ENCODE measurements at regions not wholly inside any gene's neighbourhood (a gene's known extent, or its start where the extent isn't known, plus 50 kb on each side); places are given as distances from the start of the nearest gene placed in this dataset.

GRCh38 chr18:29879763-29880162 lies 1162.8 kb downstream of the DSC3 start:
- ChIA-PET CTCF (no interaction called here), POLR2A (no interaction called here)
- no peaks in the 10 kb centered on the region for H3K27me3 Mint-ChIP-seq (ENCODE audit: insufficient read depth, unreplicated experiment)
- no peak overlapping the region for H3K4me3 ChIP-seq (ENCODE audit: low read depth, low read length)
- TF ChIP-seq, protein P1, sequence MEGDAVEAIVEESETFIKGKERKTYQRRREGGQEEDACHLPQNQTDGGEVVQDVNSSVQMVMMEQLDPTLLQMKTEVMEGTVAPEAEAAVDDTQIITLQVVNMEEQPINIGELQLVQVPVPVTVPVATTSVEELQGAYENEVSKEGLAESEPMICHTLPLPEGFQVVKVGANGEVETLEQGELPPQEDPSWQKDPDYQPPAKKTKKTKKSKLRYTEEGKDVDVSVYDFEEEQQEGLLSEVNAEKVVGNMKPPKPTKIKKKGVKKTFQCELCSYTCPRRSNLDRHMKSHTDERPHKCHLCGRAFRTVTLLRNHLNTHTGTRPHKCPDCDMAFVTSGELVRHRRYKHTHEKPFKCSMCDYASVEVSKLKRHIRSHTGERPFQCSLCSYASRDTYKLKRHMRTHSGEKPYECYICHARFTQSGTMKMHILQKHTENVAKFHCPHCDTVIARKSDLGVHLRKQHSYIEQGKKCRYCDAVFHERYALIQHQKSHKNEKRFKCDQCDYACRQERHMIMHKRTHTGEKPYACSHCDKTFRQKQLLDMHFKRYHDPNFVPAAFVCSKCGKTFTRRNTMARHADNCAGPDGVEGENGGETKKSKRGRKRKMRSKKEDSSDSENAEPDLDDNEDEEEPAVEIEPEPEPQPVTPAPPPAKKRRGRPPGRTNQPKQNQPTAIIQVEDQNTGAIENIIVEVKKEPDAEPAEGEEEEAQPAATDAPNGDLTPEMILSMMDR (IDR thresholded peaks at IDR 0.05; ENCODE audit: insufficient read depth in 1 of 2, low read depth in 1 of 2, low read length in 1 of 2, severe bottlenecking in 1 of 2, unreplicated experiment in 1 of 2) = no peak
- H3K9me3 ChIP-seq = no peaks in the 10 kb centered on the region
- no peaks in the 10 kb centered on the region for H3K4me1 ChIP-seq
- H3K4me1 Mint-ChIP-seq (ENCODE audit: low read depth, unreplicated experiment) = no peaks in the 10 kb centered on the region
- H3K36me3 Mint-ChIP-seq (ENCODE audit: insufficient read depth, unreplicated experiment) = no peaks in the 10 kb centered on the region
- no TSS peak for BruUV-seq (replicated peaks)
- DNase-seq = no peak
- no peak overlapping the region for H3K27ac Mint-ChIP-seq (ENCODE audit: unreplicated experiment)
- intact Hi-C loops (cut with micrococcal nuclease; ENCODE audit: unreplicated experiment) = no loop called here
- no peaks in the 10 kb centered on the region for H3K9me3 Mint-ChIP-seq (ENCODE audit: unreplicated experiment)
- H3K36me3 ChIP-seq (ENCODE audit: control insufficient read depth, insufficient read depth, low read length) = no peaks in the 10 kb centered on the region
- no peaks in the 10 kb centered on the region for H3K27me3 ChIP-seq (replicated peaks; ENCODE audit: control insufficient read depth, insufficient read depth, low read length)
- H3K4me3 Mint-ChIP-seq (ENCODE audit: unreplicated experiment) = no peak overlapping the region

- H3K27ac Mint-ChIP-seq (ENCODE audit: unreplicated experiment) = no peak overlapping the region
- H3K9me3 Mint-ChIP-seq (ENCODE audit: unreplicated experiment) = no peaks in the 10 kb centered on the region
- Histone ChIP-seq H3K4me1 (no peaks in the 10 kb centered on the region), H3K27me3 (replicated peaks; ENCODE audit: control insufficient read depth, insufficient read depth, low read length) (no peaks in the 10 kb centered on the region), H3K9me3 (no peaks in the 10 kb centered on the region), H3K36me3 (ENCODE audit: control insufficient read depth, insufficient read depth, low read length) (no peaks in the 10 kb centered on the region), H3K4me3 (ENCODE audit: low read depth, low read length) (no peak overlapping the region)
- ChIA-PET CTCF (interaction anchor here (0.7 to 1.1 kb wide), 2 partner anchors 23 to 406 kb away, joined by 3 read pairs; no protein-coding TSS in a partner anchor), POLR2A (no interaction called here)
- H3K4me1 Mint-ChIP-seq (ENCODE audit: low read depth, unreplicated experiment) = no peaks in the 10 kb centered on the region
- peaks cover 3% of the 10 kb centered on the region for H3K27me3 Mint-ChIP-seq (ENCODE audit: insufficient read depth, unreplicated experiment)
- no peaks in the 10 kb centered on the region for H3K36me3 Mint-ChIP-seq (ENCODE audit: insufficient read depth, unreplicated experiment)
- no TSS peak for BruUV-seq (replicated peaks)
- TF ChIP-seq, protein P1 (IDR thresholded peaks at IDR 0.05; ENCODE audit: insufficient read depth in 1 of 2, low read depth in 1 of 2, low read length in 1 of 2, severe bottlenecking in 1 of 2, unreplicated experiment in 1 of 2) = peak; percentile 28 to 36
- peak in 1 of 2 experiments; percentile 34 for DNase-seq
- intact Hi-C loops (cut with micrococcal nuclease; ENCODE audit: unreplicated experiment) = loop anchor here (1.0 kb wide), 1 partner anchor 407 kb away; no protein-coding TSS in a partner anchor
- no peak overlapping the region for H3K4me3 Mint-ChIP-seq (ENCODE audit: unreplicated experiment)
Observed at GRCh38 chr18:29874519-29875098, 1167.9 kb downstream of the DSC3 start.

GRCh38 chr18:29873211-29873610 lies 1169.3 kb downstream of the DSC3 start:
- BruUV-seq (replicated peaks) = no TSS peak
- no peaks in the 10 kb centered on the region for H3K36me3 Mint-ChIP-seq (ENCODE audit: insufficient read depth, unreplicated experiment)
- H3K4me1 Mint-ChIP-seq (ENCODE audit: low read depth, unreplicated experiment) = no peaks in the 10 kb centered on the region
- H3K27ac Mint-ChIP-seq (ENCODE audit: unreplicated experiment) = no peak overlapping the region
- CTCF ChIA-PET = no interaction called here
- H3K9me3 Mint-ChIP-seq (ENCODE audit: unreplicated experiment) = no peaks in the 10 kb centered on the region
- intact Hi-C loops (cut with micrococcal nuclease; ENCODE audit: unreplicated experiment) = no loop called here
- TF ChIP-seq, protein P1 (IDR thresholded peaks at IDR 0.05; ENCODE audit: insufficient read depth in 1 of 2, low read depth in 1 of 2, low read length in 1 of 2, severe bottlenecking in 1 of 2, unreplicated experiment in 1 of 2) = no peak
- Histone ChIP-seq H3K4me3 (ENCODE audit: low read depth, low read length) (no peak overlapping the region), H3K27me3 (replicated peaks; ENCODE audit: control insufficient read depth, insufficient read depth, low read length) (no peaks in the 10 kb centered on the region), H3K9me3 (no peaks in the 10 kb centered on the region), H3K4me1 (no peaks in the 10 kb centered on the region), H3K36me3 (ENCODE audit: control insufficient read depth, insufficient read depth, low read length) (no peaks in the 10 kb centered on the region)
- no peak overlapping the region for H3K4me3 Mint-ChIP-seq (ENCODE audit: unreplicated experiment)
- H3K27me3 Mint-ChIP-seq (ENCODE audit: insufficient read depth, unreplicated experiment) = peaks cover 3% of the 10 kb centered on the region
- POLR2A ChIA-PET = no interaction called here
- DNase-seq = no peak
